ENCODE measurements at regions not wholly inside any gene's neighbourhood (a gene's known extent, or its start where the extent isn't known, plus 50 kb on each side); places are given as distances from the start of the nearest gene placed in this dataset.

DNA sequence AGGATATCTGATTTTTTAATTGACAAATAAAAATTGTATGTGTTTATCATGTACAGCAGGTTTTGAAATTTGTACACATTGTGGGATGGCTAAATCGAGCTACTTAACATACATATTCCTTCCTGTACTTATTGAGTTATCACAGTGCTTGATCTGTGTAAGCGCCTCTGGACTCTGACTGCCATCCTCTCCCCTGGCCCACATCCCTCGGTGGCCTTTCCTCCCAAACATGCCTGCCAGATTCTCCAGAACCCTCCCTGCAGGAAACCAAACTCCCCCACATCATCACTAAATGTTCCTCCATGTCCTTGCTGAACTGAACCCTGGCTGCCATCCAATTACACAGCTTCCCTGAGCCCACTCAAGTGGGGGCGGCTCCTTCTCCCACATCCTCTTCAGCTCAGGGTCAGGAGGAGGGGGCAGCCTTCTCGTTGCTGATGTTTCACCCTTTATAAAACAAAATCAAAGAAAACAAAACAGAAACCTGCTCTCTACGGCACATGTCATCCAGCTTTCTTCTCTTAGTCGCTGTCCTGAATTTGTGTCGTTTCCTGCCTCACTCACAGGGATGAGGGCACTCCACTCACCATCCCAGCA lies 97.1 kb upstream of the SPATA13 start:
- H3K27ac ChIP-seq, result no peak overlapping the region
- no peak for TF ChIP-seq ZFX (IDR thresholded peaks at IDR 0.05)
- TF ChIP-seq CTCF (conservative IDR thresholded peaks at IDR 0.05), result no peak

DNA sequence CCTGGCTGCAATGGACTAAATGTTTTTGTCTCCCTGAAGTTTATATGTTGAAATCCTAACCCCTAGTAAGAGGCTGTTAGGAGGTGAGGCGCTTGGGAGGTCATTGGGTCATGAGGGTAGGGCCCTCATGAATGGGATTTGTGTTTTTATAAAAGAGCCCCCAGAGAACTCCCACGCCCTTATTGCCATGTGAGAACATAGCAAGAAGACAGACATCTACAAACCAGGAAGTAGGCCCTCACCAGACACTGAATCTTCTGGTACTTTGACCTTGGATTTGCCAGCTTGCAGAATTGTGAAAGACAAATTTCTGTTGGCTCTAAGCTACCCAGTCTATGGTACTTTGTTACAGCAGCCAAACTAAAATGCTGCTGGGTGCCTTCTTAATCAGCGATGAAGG lies 96.1 kb upstream of the SPATA13 start:
- TF ChIP-seq ZFX (IDR thresholded peaks at IDR 0.05) (no peak), CTCF (conservative IDR thresholded peaks at IDR 0.05) (no peak)
- no peak overlapping the region for H3K27ac ChIP-seq

DNA sequence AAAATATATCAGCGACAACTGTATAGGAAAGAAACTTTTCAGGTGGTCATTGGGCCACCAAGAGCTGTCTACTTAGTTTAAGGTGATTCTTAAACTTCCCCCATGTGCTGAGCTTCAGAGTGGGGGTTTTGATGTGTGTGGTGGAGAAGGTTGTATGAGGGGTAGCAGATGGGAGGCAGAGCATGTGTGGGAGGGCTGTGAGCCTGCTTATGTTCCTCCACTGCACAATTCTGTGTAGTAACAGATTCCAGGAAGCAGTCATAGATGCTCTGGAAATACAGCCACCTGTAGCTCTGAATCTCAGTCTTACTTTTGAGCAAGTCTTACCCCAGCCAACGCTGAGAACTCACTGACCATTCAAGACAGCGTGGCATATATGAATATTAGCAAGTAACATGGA lies 95.3 kb upstream of the SPATA13 start:
- TF ChIP-seq ZFX (IDR thresholded peaks at IDR 0.05) (no peak), CTCF (conservative IDR thresholded peaks at IDR 0.05) (no peak)
- H3K27ac ChIP-seq, result no peak overlapping the region

DNA sequence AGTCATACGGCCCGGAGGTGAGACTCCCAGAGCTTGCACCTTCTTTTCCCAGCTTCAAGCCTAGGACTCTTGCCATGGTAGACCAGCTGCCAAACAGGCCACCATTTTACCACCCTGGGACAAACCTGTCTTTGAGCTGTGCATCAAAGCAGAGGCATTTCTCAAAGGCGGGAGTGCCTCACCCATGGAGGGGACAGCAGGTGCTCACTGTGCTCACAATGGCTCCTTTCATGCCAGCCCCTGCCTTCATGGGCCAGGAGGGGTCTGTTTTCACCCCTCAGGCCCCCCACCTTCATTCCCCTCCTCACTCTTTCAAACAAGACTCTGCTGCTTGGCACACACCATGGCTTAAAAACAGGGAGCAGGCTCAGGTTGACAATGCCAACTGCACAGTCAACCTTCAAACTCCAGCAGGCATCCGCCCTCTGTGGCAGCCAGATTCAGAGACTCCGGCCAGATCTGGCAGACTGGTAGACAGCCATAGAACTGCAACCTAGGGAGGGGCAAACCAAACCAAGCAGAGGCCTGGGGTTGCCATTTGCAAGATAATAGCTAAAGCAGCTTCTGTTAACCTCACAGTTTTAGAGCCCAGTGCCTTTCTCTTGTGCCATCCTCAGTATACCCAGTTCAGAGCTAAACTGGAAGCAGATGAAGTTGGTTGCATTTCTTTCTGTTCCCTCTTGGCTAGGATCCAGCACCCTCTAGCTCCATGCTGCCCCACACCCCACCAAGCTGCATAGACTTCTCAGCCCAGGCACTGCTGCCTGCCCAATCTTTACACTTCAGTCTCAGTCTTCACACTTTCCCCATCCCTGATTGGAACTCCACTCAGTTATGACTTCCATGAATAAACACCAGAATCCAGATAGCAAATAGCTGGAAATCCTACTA lies 93.9 kb upstream of the SPATA13 start:
- TF ChIP-seq CTCF (conservative IDR thresholded peaks at IDR 0.05) (no peak), ZFX (IDR thresholded peaks at IDR 0.05) (no peak; the same call in 1 of the 2 replicates)
- no peak overlapping the region for H3K27ac ChIP-seq

- TF ChIP-seq ZFX (IDR thresholded peaks at IDR 0.05), result no peak
- TF ChIP-seq CTCF (conservative IDR thresholded peaks at IDR 0.05), result no peak
- no peak overlapping the region for H3K27ac ChIP-seq
Observed at GRCh38 chr13:24068472-24068871, 92.0 kb upstream of the SPATA13 start.

DNA sequence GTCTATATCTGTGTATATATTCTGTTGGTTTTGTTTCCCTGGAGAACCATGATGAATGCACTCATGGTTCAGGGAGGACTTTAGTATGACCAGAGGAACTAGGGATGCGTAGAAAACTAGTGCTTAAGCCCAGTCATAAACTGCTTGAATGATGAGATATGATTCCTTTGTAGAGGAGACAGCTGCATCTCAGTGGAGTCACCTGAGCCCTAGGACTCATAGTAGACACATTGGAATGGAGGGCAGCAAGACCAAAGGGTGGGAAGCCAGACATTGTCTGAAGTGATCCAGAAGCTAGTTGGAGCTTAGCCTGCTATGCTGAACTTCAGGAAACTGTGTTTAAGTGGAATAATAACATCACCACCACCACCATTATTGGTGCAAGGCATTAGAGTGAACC lies 89.5 kb upstream of the SPATA13 start:
- no peak for TF ChIP-seq CTCF (conservative IDR thresholded peaks at IDR 0.05)
- no peak for TF ChIP-seq ZFX (IDR thresholded peaks at IDR 0.05)
- H3K27ac ChIP-seq, result no peak overlapping the region; the same call in 1 of the 2 replicates

DNA sequence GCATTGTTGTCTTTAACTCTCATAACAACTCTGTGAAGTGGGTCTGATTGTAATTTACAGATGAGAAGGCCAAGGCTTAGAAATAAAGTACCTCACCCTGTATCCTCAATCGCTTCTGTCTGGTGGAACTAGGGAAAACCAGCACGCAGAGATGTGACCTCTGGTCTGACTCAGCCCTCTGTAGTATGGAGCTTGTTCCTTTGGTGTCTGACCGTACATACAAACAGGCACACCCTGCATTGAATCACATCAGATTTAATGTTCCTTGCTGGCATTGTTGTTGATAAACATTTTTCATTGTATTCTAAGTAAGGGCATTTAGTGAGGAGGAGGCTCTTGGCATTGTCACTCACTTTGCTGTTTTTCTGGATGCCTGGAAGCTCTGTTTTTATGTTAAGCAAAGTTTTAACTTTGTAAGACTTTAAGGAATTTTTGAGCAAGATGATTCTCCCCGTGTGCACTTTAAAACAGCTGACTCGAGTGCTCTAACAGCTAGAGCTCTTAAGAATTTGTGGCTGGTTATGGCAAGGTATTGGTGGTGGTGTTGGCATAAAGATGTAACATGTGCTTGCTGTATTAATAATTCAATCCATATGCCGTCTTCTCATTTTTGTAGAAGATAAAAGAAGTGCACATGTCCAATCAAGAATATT lies 89.0 kb upstream of the SPATA13 start:
- no peak overlapping the region; the same call in 1 of the 2 replicates for H3K27ac ChIP-seq
- TF ChIP-seq CTCF (conservative IDR thresholded peaks at IDR 0.05), result no peak
- no peak for TF ChIP-seq ZFX (IDR thresholded peaks at IDR 0.05)
